ENCODE measurements at regions not wholly inside any gene's neighbourhood (a gene's known extent, or its start where the extent isn't known, plus 50 kb on each side); places are given as distances from the start of the nearest gene placed in this dataset.

GRCh38 chr2:7612969-7613368 lies 695.8 kb downstream of the RNF144A start:
- Histone ChIP-seq H3K4me3 (ENCODE audit: insufficient read length, low read depth) (no peak overlapping the region), H3K9ac (ENCODE audit: insufficient read length, low read depth) (no peak overlapping the region), H3K27me3 (ENCODE audit: insufficient read depth, insufficient read length) (no peaks in the 10 kb centered on the region), H3K36me3 (ENCODE audit: insufficient read depth, insufficient read length, low read length) (no peaks in the 10 kb centered on the region), H3K9me3 (ENCODE audit: insufficient read depth, low read length) (no peaks in the 10 kb centered on the region), H3K4me1 (ENCODE audit: insufficient read depth, insufficient read length) (no peaks in the 10 kb centered on the region)
- no peak for DNase-seq (ENCODE audit: low read depth, low spot score)
- TF ChIP-seq YY1 (IDR thresholded peaks at IDR 0.05; ENCODE audit: insufficient read depth, insufficient read length) (no peak), ZNF274 (IDR thresholded peaks at IDR 0.05; ENCODE audit: low read depth, low read length) (no peak), SUZ12 (IDR thresholded peaks at IDR 0.05; ENCODE audit: extremely low read depth, insufficient read depth, insufficient read length) (no peak)

GRCh38 chr2:7613831-7614230 lies 696.6 kb downstream of the RNF144A start:
- Histone ChIP-seq H3K4me3 (ENCODE audit: insufficient read length, low read depth) (no peak overlapping the region), H3K9ac (ENCODE audit: insufficient read length, low read depth) (no peak overlapping the region), H3K36me3 (ENCODE audit: insufficient read depth, insufficient read length, low read length) (no peaks in the 10 kb centered on the region), H3K27me3 (ENCODE audit: insufficient read depth, insufficient read length) (no peaks in the 10 kb centered on the region), H3K4me1 (ENCODE audit: insufficient read depth, insufficient read length) (no peaks in the 10 kb centered on the region), H3K9me3 (ENCODE audit: insufficient read depth, low read length) (no peaks in the 10 kb centered on the region)
- TF ChIP-seq SUZ12 (IDR thresholded peaks at IDR 0.05; ENCODE audit: extremely low read depth, insufficient read depth, insufficient read length) = no peak
- TF ChIP-seq ZNF274 (IDR thresholded peaks at IDR 0.05; ENCODE audit: low read depth, low read length) = no peak
- TF ChIP-seq YY1 (IDR thresholded peaks at IDR 0.05; ENCODE audit: insufficient read depth, insufficient read length) = no peak
- no peak for DNase-seq (ENCODE audit: low read depth, low spot score)

- TF ChIP-seq SUZ12 (IDR thresholded peaks at IDR 0.05; ENCODE audit: extremely low read depth, insufficient read depth, insufficient read length) (no peak), ZNF274 (IDR thresholded peaks at IDR 0.05; ENCODE audit: low read depth, low read length) (no peak), YY1 (IDR thresholded peaks at IDR 0.05; ENCODE audit: insufficient read depth, insufficient read length) (no peak)
- Histone ChIP-seq H3K9ac (ENCODE audit: insufficient read length, low read depth) (no peak overlapping the region), H3K4me3 (ENCODE audit: insufficient read length, low read depth) (no peak overlapping the region), H3K27me3 (ENCODE audit: insufficient read depth, insufficient read length) (no peaks in the 10 kb centered on the region), H3K36me3 (ENCODE audit: insufficient read depth, insufficient read length, low read length) (no peaks in the 10 kb centered on the region), H3K4me1 (ENCODE audit: insufficient read depth, insufficient read length) (no peaks in the 10 kb centered on the region), H3K9me3 (ENCODE audit: insufficient read depth, low read length) (no peaks in the 10 kb centered on the region)
- no peak for DNase-seq (ENCODE audit: low read depth, low spot score)
These were observed 700.8 kb downstream of the RNF144A start for GRCh38 chr2:7618031-7618430.

GRCh38 chr2:7619203-7619970 lies 702.2 kb downstream of the RNF144A start:
- Histone ChIP-seq H3K9ac (ENCODE audit: insufficient read length, low read depth) (no peak overlapping the region), H3K9me3 (ENCODE audit: insufficient read depth, low read length) (no peaks in the 10 kb centered on the region), H3K27me3 (ENCODE audit: insufficient read depth, insufficient read length) (no peaks in the 10 kb centered on the region), H3K4me1 (ENCODE audit: insufficient read depth, insufficient read length) (no peaks in the 10 kb centered on the region), H3K36me3 (ENCODE audit: insufficient read depth, insufficient read length, low read length) (no peaks in the 10 kb centered on the region), H3K4me3 (ENCODE audit: insufficient read length, low read depth) (no peak overlapping the region)
- no peak for TF ChIP-seq SUZ12 (IDR thresholded peaks at IDR 0.05; ENCODE audit: extremely low read depth, insufficient read depth, insufficient read length)
- no peak for TF ChIP-seq YY1 (IDR thresholded peaks at IDR 0.05; ENCODE audit: insufficient read depth, insufficient read length)
- TF ChIP-seq ZNF274 (IDR thresholded peaks at IDR 0.05; ENCODE audit: low read depth, low read length) = no peak
- DNase-seq (ENCODE audit: low read depth, low spot score) = no peak

- Histone ChIP-seq H3K4me3 (ENCODE audit: insufficient read length, low read depth) (no peak overlapping the region), H3K9me3 (ENCODE audit: insufficient read depth, low read length) (no peaks in the 10 kb centered on the region), H3K36me3 (ENCODE audit: insufficient read depth, insufficient read length, low read length) (no peaks in the 10 kb centered on the region), H3K9ac (ENCODE audit: insufficient read length, low read depth) (no peak overlapping the region), H3K27me3 (ENCODE audit: insufficient read depth, insufficient read length) (no peaks in the 10 kb centered on the region), H3K4me1 (ENCODE audit: insufficient read depth, insufficient read length) (no peaks in the 10 kb centered on the region)
- TF ChIP-seq YY1 (IDR thresholded peaks at IDR 0.05; ENCODE audit: insufficient read depth, insufficient read length) = no peak
- TF ChIP-seq SUZ12 (IDR thresholded peaks at IDR 0.05; ENCODE audit: extremely low read depth, insufficient read depth, insufficient read length) = no peak
- no peak for TF ChIP-seq ZNF274 (IDR thresholded peaks at IDR 0.05; ENCODE audit: low read depth, low read length)
- DNase-seq (ENCODE audit: low read depth, low spot score) = peak; percentile 9
These were observed 703.0 kb downstream of the RNF144A start for GRCh38 chr2:7620255-7620654.

GRCh38 chr2:7621018-7621814 lies 704.0 kb downstream of the RNF144A start:
- DNase-seq (ENCODE audit: low read depth, low spot score) = no peak
- Histone ChIP-seq H3K9me3 (ENCODE audit: insufficient read depth, low read length) (no peaks in the 10 kb centered on the region), H3K4me3 (ENCODE audit: insufficient read length, low read depth) (no peak overlapping the region), H3K27me3 (ENCODE audit: insufficient read depth, insufficient read length) (no peaks in the 10 kb centered on the region), H3K4me1 (ENCODE audit: insufficient read depth, insufficient read length) (no peaks in the 10 kb centered on the region), H3K36me3 (ENCODE audit: insufficient read depth, insufficient read length, low read length) (no peaks in the 10 kb centered on the region), H3K9ac (ENCODE audit: insufficient read length, low read depth) (no peak overlapping the region)
- TF ChIP-seq SUZ12 (IDR thresholded peaks at IDR 0.05; ENCODE audit: extremely low read depth, insufficient read depth, insufficient read length) (no peak), YY1 (IDR thresholded peaks at IDR 0.05; ENCODE audit: insufficient read depth, insufficient read length) (no peak), ZNF274 (IDR thresholded peaks at IDR 0.05; ENCODE audit: low read depth, low read length) (no peak)

All from NT2/D1 (cell line).